WERI-Rb-1 (cell line): ENCODE measurements at regions not wholly inside any gene's neighbourhood (a gene's known extent, or its start where the extent isn't known, plus 50 kb on each side); places are given as distances from the start of the nearest gene placed in this dataset.

Source experiments
- DNase-seq: peaks from one replicate; pipeline ENCODE4 v3.0.0-alpha.2; 2020
- H3K27ac ChIP-seq: fragments of 250-450 bp; sonication (Bioruptor Pico); 2 replicates; pipeline ENCODE4 v1.5.1; 2020; ENCODE audit warnings: mild to moderate bottlenecking, moderate library complexity
- H3K27me3 ChIP-seq: fragments of 250-450 bp; sonication (Bioruptor Pico); 2 replicates; pipeline ENCODE4 v1.5.1; 2021; ENCODE audit warnings: mild to moderate bottlenecking, low read depth, moderate library complexity; ENCODE audit not compliant: insufficient read depth, severe bottlenecking
- H3K36me3 ChIP-seq: fragments of 250-450 bp; sonication (Bioruptor Pico); 2 replicates; pipeline ENCODE4 v1.5.1; 2020; ENCODE audit warnings: mild to moderate bottlenecking, moderate library complexity
- H3K4me3 ChIP-seq: 2 replicates; pipeline ENCODE4 v1.5.1; 2011; ENCODE audit warnings: low read depth, mild to moderate bottlenecking, control low read depth, low read length
- H3K9me3 ChIP-seq: fragments of 250-450 bp; sonication (Bioruptor Pico); 2 replicates; pipeline ENCODE4 v1.5.1; 2021; ENCODE audit warnings: mild to moderate bottlenecking, moderate library complexity; ENCODE audit not compliant: severe bottlenecking
- TF ChIP-seq, protein P1 (sequence below): IDR thresholded peaks from 2 replicates; pipeline ENCODE4 v1.5.1; 2011; ENCODE audit warnings: low read depth, mild to moderate bottlenecking, control low read depth, inconsistent platforms, low read length

DNA sequence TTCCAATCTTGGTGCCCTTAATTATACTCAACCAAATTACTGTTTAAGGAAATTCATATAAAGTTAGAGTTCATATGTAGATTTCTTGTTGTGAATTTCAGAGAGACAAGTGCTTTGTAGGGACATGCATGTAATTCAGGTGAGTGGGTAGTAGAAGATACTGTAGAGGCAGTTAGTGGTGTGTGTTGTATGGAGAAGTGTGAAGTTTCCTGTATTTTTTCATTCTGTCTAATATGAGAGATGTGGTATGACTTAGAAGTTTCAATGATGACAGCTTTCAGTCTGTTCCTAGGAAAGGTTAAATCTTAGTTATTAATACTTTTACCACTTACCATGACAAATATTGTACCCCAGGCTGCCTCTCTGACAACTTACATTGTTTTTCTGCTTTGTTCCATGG, 294.2 kb downstream of the TDRD3 start:
- DNase-seq, result no peak
- Histone ChIP-seq H3K27ac (no peak overlapping the region), H3K9me3 (no peaks in the 10 kb centered on the region), H3K4me3 (no peak overlapping the region), H3K27me3 (no peaks in the 10 kb centered on the region), H3K36me3 (no peaks in the 10 kb centered on the region)
- TF ChIP-seq, protein P1, sequence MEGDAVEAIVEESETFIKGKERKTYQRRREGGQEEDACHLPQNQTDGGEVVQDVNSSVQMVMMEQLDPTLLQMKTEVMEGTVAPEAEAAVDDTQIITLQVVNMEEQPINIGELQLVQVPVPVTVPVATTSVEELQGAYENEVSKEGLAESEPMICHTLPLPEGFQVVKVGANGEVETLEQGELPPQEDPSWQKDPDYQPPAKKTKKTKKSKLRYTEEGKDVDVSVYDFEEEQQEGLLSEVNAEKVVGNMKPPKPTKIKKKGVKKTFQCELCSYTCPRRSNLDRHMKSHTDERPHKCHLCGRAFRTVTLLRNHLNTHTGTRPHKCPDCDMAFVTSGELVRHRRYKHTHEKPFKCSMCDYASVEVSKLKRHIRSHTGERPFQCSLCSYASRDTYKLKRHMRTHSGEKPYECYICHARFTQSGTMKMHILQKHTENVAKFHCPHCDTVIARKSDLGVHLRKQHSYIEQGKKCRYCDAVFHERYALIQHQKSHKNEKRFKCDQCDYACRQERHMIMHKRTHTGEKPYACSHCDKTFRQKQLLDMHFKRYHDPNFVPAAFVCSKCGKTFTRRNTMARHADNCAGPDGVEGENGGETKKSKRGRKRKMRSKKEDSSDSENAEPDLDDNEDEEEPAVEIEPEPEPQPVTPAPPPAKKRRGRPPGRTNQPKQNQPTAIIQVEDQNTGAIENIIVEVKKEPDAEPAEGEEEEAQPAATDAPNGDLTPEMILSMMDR, result no peak

DNA sequence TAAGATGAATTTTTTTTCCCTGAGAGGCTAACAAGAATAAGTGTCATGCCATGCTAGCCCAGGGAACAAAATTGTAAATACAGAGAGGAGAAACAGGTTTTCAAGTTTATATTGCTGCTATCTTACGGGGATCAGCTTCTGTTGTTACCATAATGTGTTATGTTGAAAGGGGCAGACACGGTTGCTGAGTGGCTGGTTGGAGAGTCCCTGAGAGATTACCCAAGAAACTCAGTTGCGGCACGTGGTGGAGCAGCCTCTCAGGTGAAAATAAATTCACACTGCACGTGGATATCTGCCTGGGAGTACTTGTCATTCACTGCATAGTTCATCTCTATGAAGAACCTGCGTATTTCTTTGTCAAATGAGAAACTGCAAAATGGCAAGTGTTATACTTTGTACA, 293.6 kb downstream of the TDRD3 start:
- no peaks in the 10 kb centered on the region for H3K9me3 ChIP-seq
- DNase-seq, result no peak

DNA sequence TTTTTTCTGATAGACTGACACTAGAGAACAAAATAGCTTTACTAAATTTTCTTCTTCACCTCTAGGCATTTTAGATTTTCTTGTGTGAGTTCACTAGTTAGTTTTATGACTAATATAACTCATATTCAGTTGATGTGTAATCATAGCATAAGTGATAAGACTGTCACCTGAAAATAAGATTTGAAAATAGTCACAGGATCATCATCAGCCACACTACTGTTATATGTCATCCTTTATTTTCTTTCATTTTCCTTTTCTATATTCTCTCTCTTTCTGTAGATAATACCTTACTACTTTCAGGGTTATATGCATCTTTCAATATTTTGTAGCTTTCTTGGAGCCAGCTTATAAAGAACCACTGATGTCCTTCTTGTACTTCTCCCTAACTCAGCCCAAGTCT, 292.6 kb downstream of the TDRD3 start:
- Histone ChIP-seq H3K9me3 (no peaks in the 10 kb centered on the region), H3K27me3 (no peaks in the 10 kb centered on the region), H3K36me3 (no peaks in the 10 kb centered on the region), H3K4me3 (no peak overlapping the region), H3K27ac (no peak overlapping the region)
- TF ChIP-seq, protein P1, result no peak
- DNase-seq, result no peak

More for the DNA sequence above, 293.6 kb downstream of the TDRD3 start:
- H3K27me3 ChIP-seq, result no peaks in the 10 kb centered on the region
- H3K36me3 ChIP-seq, result no peaks in the 10 kb centered on the region
- H3K4me3 ChIP-seq, result no peak overlapping the region
- TF ChIP-seq, protein P1, result no peak
- no peak overlapping the region for H3K27ac ChIP-seq

DNA sequence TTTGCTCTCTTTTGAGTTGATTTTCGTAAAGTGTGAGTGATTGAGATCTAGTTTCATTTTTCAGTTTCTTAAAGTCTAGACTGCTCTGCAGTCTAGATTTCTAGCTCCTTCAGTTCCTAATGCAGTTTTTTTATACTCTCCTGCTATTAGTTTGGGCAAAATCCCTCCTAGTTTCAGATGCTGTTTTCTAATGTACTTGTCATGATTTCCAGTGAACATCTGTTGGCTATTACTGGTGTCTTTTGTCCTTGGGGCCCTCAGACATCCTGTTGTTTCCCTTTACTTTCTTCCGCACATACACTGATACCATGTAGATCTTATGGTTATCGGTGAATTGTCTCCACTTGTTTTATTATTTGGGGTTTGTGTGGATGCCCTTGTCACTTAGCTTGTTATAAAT, 292.1 kb downstream of the TDRD3 start:
- Histone ChIP-seq H3K36me3 (no peaks in the 10 kb centered on the region), H3K27ac (no peak overlapping the region), H3K9me3 (no peaks in the 10 kb centered on the region), H3K27me3 (no peaks in the 10 kb centered on the region), H3K4me3 (no peak overlapping the region)
- DNase-seq, result no peak
- TF ChIP-seq, protein P1, result no peak

DNA sequence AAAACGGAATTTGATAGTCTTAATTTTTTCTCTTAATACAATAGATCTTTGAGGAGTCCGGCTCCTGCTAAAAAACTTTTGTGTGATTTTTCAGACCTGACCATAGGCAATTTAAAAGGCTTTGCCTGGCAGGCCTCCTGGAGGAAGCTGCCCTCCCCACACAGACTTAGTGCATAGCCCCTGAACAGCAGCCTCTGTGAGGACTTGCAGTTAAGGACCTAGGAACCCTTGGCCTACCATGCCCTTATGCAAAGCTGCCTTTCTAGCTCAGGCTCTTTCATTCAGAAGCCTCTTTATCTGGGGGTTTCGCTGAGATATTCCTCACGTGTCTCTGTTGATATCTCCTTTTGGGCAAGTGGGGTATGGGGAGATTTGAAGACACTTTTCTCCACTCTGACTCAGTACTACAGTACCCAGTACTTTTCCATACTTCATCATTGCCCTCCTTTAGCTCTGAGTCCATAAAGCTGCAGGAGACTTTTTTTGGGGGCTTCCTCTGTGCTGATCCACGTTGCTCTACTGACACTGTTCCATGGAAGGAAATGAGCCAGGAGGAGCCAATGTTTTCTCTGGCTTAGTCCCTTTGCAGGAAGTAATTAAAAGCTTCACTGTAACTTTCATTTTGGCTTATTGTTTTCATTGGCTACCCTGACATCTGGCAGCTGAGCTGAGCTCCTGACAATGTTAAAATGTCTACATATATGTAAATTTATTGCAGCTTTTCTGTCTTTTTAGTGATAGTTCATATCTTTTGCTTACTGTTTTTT, 283.1 kb downstream of the TDRD3 start:
- H3K27me3 ChIP-seq, result no peaks in the 10 kb centered on the region
- H3K9me3 ChIP-seq, result no peaks in the 10 kb centered on the region
- no peak overlapping the region for H3K27ac ChIP-seq
- H3K4me3 ChIP-seq, result no peak overlapping the region
- H3K36me3 ChIP-seq, result no peaks in the 10 kb centered on the region
- DNase-seq, result no peak
- TF ChIP-seq, protein P1, result no peak

DNA sequence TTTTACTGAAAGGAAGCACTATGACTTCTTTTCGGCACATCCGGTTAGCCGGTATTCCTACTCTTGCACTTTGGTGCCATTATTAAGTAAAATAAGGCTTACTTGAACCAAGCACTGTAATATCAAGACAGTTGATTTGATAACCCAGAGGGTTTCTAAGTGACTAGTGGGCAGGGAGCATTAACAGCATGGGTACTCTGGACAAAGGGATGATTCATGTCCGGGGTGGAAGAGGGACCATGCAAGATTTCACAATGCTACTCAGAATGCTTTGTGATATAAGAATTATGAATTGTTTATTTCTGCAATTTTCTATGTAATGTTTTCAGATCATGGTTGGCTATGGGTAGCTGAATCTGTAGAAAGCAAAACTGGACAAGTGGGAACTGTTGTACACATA, 282.1 kb downstream of the TDRD3 start:
- DNase-seq, result no peak

More for the DNA sequence above, 282.1 kb downstream of the TDRD3 start:
- Histone ChIP-seq H3K9me3 (no peaks in the 10 kb centered on the region), H3K4me3 (no peak overlapping the region), H3K36me3 (no peaks in the 10 kb centered on the region), H3K27me3 (no peaks in the 10 kb centered on the region), H3K27ac (no peak overlapping the region)
- TF ChIP-seq, protein P1, result no peak
